CD4-positive, alpha-beta T cell treated with Interferon gamma for 1 hour (primary cell): ENCODE measurements at regions not wholly inside any gene's neighbourhood (a gene's known extent, or its start where the extent isn't known, plus 50 kb on each side); places are given as distances from the start of the nearest gene placed in this dataset.

Source experiments
- DNase-seq: peaks from one replicate; pipeline ENCODE4 v3.0.0-alpha.2; 2020

DNA sequence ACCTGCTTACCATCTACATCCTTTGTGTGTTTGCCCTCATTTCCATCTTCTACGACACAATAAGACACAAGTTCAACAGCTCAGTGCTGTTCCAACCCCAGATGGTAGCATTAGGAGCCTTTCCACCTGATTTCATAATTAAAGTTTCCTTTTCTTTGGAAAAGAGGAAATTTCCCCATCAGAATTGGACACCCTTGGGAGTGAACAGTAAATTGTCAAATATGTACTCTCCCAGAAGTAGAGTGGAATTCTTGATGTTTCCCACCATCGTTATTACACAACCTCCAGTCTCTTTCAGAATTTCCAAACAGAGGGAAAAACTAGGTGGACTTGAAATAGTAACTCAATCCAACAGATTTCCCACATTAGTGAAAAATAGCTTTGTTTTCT, 337.6 kb upstream of the OR4E1 start:
- DNase-seq = no peak

DNA sequence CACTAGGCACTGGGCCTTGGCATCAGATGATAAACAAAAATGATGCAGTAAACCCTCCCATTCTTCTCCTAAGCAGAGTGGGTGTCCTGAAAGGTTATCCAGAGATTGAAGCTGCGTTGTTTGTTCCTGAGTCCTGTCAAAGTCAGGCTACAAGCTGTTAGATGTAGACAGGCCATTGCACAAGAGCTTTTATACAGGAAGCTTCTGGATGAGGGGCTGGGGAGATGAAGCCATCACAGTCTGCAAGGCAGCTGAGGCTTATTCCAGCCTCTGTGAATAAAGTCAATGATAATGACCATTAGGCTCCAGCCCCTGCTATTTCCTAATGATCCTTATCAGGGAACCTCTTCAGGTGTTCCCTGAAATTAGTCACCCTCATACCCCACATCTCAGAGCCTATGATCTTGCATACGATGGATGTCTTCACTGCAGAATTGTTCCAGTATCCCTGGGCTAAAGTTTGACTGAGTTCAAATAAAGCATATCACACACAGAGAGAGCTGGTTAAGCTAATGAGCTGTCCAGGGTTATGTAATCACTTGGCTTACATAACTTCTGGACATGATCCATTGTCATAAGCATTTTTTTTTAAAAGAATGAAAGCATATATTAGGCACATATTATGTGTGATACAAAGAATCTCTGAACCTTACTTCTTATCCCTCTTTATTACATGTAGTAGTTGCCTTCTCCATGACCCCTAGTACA, 337.1 kb upstream of the OR4E1 start:
- DNase-seq = no peak

DNA sequence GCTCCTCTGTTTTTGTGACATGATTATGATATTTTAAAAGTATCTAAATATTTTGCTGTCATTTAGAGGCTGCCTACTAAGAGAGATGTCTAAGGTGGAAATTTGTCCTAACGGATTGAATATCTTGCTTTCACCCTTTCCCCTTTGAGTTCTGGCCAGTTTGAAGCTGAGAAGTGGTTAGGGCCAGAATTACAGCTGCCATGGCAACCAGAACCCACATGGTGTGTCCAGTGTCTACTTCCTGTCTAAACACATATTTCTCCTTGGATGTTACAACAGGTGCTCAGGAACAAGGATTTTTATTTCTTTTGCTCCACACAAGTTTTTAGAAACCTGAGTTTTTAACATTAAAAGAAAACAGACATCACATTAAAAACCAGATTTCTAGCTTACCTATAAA, 335.1 kb upstream of the OR4E1 start:
- DNase-seq = no peak

DNA sequence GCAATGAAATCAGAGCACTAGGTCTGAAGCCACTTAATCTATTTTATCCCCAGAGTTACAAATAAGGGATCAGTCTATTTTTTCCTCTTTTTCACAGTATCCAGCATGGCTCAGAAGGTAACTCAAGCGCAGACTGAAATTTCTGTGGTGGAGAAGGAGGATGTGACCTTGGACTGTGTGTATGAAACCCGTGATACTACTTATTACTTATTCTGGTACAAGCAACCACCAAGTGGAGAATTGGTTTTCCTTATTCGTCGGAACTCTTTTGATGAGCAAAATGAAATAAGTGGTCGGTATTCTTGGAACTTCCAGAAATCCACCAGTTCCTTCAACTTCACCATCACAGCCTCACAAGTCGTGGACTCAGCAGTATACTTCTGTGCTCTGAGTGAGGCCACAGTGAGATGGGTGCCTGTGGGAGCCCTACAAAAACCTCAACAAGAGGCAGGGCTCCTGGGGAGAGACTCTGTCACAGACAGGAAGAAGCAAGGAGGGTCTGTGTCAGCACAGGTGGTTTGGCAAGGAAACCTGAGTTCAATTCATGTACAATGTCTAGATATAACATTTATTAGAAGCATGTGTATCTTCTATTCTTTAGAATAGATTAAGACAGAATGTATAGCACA, 334.3 kb upstream of the OR4E1 start:
- DNase-seq = no peak

DNA sequence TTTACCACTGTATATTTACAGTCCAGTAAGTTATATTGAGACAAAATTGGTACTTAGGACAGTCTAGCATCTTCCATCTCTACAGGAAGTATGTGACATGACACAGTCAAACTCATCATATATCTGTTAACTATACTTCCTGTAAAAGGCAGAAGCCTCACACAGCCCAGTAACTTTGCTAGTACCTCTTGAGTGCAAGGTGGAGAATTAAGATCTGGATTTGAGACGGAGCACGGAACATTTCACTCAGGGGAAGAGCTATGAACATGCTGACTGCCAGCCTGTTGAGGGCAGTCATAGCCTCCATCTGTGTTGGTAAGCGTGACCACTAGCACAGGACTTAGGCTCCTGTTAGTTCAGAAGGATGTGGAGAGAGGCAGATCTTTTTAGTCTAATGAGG, 333.7 kb upstream of the OR4E1 start:
- DNase-seq = no peak

DNA sequence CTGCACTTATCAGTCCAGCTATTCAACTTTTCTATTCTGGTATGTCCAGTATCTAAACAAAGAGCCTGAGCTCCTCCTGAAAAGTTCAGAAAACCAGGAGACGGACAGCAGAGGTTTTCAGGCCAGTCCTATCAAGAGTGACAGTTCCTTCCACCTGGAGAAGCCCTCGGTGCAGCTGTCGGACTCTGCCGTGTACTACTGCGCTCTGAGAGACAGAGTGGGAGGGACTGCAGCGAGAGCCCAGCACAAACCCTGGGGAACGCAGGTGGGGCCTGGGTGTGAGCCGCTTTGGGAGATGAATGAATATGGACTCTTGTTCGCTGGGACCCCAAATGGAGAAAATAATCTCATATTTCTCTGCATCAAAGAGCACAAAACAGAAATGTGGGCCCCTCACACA, 329.8 kb upstream of the OR4E1 start:
- DNase-seq = no peak

DNA sequence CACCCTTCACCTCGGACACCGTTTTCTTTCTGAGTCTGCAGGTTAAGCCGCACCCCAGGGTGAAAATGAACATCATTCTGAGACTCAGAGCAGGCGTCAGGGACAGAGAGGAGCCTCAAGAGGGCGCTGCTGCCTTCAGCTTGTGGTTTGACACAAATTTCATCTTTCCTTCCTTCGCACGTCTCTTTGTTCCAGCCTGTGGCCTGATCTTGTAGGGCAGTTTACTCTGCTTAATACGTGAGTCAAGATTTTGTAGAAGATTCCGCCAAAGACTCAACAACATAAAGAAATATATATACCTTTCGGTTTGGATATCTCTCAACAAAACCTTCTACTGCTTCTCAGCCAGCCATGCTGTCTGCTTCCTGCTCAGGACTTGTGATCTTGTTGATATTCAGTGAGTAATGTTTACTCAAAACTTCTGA, 329.3 kb upstream of the OR4E1 start:
- DNase-seq = peak; percentile 51

DNA sequence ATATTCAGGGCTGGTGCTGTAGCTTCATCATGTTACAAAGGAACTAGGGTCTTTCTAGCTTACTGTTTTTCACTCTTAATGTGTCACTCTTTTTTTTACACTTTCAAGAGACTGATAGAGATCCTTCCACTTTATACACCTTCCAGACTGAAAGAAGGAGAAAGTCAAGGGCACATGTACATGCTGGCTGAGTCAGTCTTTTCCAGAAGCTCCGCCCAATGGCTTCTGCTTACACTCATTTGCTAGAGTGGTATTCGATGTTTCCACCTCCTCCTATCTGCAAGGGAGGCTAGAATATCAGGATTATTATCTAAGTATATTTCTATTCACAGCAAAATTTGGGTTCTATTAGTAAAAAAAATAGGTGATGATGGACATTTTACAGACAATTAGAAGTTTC, 325.8 kb upstream of the OR4E1 start:
- DNase-seq = no peak

DNA sequence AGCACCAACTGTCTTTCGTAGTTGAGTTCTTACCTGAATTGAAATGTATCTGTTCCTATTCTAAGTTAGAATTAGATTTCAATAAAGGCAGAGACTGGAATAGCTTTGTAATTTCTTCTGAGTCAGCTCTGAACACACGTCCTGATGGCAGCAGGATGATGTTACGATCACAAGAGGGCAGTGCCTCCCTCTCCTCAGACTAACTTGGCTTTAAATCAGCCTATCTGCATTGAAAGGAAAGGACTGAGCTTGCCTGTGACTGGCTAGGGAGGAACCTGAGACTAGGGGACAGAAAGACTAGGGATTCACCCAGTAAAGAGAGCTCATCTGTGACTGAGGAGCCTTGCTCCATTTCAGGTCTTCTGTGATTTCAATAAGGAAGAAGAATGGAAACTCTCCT, 323.7 kb upstream of the OR4E1 start:
- DNase-seq = peak; percentile 20

DNA sequence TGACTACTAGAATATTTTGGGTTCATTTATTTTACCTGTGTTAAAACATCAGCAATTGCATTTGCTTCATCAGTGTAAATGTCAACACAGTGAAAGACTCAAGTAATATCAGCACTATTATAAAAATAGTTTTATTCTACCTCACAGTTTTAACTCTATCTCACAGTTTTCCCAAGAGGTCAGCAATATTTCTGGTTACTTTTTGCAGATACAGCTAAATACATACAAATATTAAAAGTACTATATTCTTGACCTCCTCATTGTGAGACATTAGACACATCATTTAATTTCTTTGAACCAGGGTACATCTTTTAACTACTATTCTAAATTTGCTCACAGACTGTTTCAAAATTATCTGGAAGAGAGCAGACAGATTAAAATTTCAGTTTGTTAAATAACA, 321.7 kb upstream of the OR4E1 start:
- no peak for DNase-seq

DNA sequence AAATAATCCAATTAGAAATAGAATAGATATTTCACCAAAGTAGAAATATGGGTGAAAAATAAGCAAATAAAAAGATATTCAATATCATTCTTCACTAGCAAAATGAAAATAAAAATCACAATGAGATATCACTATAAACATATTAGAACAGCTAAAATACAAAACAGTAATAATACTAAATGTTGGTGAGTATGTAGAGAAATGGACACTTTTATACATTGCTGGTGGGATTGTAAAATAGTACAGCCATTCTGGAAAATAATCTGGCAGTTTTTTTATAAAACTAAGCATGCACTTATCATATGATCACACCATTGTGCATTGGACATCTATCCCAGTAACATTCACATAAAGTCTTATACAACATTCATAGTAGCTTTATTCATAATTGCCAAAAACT, 320.2 kb upstream of the OR4E1 start:
- no peak for DNase-seq

DNA sequence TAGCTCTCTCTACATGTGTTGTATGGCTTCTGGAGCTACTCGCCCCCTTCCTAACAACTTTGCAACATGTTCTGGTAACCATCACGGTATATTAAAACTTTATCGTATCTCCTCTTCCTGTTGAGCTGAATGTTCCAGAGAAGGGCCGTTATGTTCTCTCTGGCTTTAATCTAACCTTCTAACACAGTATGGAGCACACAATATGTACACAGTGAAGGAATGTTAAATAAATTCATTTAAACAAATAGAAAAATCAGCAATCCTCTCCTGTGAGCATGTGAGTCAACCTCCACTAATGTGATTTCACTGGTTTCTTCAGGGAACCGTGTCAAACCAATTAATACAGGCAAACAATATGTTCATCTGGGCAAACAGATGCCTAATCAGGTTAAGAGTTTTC, 319.5 kb upstream of the OR4E1 start:
- no peak for DNase-seq

DNA sequence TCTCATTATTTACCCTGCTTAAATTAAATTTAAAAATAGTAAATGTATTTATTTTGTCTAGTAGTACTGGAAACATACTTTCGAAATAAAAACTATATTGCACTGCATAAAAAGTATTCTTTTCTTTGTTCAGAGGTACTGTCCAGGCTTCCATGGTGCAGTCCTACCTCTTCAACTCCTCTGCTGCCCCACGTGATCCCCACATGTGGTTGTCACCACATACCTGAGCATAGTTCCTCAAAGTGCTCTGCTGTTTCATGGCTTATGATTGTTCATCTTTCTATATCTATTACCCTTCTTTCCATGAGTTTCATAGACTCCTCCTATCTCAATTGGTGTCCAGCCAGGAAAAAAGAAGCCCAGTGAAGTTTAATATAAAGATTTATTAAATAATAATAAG, 317.5 kb upstream of the OR4E1 start:
- DNase-seq = no peak

DNA sequence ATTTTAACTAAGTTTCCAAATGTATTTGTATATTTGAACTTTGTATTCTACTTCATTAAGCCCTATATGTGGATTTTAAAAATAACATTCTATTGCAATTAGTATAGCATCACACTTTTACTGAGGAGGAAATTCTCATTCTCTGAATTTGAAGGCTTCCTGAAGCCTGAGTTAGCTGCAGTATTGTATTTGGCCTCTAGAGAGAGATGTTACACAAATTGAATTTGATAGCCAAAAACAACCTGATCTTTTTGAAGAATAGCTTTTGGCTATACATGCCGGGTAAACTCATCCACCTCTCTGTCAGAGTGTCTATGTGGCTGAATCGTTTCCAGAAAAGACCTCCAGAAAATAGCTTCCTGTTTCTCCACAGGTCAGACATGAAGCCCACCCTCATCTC, 316.5 kb upstream of the OR4E1 start:
- DNase-seq = no peak

DNA sequence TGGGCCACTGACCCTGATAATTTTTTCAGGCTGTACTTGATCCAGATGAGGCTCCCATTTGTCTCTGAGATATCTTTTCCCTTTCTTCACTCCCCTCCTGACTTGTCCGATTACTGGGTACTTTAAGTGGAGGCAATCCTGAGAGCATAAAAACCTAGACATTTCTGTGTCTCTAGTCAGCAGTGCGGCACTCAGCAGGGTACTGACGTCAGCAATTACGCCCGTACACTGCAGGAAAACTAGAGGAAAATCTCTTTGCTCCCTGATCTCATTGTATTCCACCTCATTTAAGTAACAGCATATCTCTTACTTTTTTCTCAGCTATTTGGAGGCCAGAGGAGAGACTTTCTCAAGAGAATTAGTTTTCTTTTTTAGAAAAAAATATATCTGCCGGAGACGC, 315.5 kb upstream of the OR4E1 start:
- no peak for DNase-seq

DNA sequence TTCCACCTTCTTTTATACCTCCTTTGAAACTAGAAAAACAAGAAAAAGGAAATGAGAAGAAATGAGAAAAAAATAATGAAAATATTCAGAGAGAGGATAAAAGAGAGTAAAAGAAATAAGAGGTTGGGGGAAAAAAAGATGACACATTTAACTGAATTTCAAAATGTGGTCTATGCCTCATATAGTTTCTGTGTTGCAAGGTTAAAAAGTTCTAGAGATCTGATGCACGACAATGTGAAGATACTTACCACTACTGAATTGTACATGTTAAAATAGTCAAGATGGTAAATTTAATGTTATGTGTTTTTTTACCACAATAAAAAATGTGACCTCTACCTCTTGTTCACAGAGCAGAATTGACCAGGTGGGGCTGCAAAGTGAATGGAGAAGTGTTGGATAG, 314.8 kb upstream of the OR4E1 start:
- no peak for DNase-seq

DNA sequence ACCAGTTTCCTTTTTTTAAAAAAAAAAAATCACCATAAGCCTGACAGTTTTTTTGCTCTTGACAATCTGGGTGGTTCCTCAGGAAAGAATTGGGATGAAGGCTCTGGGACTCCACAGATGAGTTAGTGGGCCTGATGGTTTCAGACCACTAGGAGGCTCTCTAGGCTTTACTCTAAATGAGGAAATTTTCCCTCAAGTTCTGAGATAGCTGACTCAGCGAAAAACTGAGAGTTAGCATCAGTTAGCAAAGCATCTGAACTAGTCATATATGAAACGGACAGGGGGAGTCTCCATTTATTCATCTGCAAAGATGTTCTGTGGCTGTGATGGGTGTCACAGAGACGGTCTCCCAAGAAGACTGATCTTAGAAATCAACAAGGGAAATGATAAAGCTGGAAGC, 314.3 kb upstream of the OR4E1 start:
- DNase-seq = no peak

DNA sequence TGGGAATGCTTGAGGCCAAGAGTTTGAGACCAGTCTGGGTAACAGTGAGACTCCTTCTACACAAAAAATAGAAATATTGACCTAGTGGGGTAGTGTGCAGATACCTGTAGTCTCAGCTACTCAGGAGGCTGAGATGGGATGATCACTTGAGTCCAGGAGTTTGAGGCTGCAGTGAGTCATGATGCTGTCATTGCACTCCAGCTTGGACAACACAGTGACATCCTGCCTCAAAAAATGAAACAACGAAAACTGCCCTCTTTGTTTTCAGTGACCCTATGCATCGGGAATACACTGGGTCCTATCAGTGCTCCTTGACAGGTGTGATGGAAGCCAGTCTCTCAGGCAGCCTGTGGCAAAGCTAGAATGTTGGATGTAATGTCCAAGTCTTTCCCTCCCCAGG, 311.5 kb upstream of the OR4E1 start:
- DNase-seq = no peak

DNA sequence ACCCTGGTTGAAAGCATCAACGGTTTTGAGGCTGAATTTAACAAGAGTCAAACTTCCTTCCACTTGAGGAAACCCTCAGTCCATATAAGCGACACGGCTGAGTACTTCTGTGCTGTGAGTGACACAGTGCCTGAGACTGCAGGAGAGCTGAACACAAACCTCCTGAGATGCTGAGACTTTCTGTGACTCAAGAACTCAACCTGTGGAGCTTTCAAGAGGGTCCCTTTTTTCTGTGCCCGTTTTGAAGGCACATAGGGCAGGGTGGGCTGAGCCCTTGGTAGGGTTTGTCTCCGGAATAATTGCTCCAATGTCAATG, 305.3 kb upstream of the OR4E1 start:
- DNase-seq = no peak

DNA sequence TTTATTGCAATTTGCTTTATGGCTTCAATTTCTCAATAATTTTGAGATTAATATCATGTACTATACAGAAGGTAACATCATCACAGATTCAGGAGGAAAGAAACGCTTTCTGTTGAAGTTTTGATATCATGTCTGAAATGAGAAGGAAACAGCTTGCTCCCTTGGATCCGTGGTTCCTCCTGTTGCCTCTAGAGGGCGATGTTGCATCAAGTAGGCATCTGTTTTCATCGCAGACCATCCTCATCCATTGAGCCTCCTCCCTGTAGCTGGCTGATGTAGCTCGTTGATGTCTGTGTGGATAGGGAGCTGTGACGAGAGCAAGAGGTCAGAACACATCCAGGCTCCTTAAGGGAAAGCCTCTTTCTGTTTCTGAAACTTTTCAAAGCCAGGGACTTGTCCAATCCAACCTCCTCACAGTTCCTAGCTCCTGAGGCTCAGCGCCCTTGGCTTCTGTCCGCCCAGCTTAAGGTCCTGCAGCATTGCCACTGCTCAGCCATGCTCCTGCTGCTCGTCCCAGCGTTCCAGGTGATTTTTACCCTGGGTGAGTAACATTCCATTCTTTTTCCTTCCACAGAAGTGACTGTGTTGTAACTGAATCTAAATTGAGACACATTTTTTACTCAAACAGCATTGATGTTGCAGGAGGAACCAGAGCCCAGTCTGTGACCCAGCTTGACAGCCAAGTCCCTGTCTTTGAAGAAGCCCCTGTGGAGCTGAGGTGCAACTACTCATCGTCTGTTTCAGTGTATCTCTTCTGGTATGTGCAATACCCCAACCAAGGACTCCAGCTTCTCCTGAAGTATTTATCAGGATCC, 304.8 kb upstream of the OR4E1 start:
- peak; percentile 46 for DNase-seq

DNA sequence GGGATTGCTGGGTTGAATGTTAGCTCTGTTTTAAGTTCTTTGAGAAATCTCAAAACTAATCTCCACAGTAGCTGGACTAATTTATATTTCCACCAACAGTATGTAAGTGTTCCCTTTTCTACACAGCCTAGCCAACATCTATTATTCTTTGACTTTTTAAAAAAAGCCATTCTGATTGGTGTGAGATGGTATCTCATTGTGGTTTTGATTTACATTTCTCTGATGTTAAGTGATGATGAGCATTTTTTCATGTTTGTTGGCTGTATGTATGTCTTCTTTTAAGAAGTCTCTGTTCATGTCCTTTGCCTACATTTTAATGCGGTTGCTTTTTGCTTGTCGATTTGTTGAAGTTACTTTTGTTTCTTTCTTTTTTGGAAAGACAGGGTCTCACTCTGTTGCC, 301.1 kb upstream of the OR4E1 start:
- DNase-seq = no peak

DNA sequence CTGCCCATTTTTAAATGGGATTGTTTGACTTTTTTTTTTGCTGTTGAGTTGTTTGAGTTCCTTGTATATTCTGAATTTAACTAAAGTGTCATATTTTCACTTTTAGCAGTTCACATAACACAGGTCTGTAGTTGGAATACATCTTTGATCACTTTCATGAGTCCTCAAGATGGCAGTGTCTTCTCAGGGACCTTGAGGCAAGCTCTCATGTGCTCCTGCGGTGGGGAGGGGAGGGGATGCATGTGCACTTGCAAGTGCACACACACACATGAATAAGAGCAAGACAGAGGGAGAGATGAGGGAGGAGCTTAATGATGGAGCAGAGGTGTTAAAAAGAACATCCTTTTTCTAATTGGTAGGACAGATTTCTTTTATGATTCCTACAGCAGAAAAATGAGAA, 291.4 kb upstream of the OR4E1 start:
- DNase-seq = peak; percentile 53

DNA sequence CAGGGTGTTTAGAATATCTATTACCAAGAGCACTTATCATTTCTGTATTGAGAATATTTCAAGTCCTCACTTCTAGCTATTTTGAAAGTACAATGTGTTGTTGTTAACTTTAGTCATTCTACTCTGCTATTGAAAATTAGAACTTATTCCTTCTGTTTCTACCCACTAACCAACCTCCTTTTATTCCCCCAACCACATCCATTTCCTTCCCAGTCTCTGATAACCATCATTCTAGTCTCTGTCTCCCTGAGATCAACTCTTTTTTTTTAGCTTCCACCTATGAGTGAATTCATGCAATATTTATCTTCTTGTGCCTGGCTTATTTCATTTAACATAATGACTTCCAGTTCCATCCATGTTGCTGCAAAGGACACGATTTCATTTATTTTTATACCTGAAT, 290.6 kb upstream of the OR4E1 start:
- DNase-seq = no peak

DNA sequence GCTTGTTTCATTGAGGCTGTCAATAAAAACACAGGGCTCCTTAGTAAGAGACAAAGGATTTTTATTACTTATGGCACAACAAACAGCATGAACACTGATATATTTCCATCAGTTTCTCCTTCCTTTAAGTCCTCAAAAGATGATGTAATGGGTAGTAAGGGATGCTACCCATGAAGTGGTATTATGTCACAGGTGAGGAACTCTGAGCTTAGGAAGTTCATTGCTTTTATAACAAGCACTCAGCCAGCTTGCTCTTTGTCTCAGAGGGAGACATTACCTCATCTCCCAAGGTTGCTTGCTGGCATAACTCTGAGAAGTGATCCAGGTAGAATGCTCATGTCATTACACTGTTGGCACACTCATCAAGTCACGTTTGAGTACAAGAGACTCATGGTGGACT, 287.0 kb upstream of the OR4E1 start:
- DNase-seq = no peak

DNA sequence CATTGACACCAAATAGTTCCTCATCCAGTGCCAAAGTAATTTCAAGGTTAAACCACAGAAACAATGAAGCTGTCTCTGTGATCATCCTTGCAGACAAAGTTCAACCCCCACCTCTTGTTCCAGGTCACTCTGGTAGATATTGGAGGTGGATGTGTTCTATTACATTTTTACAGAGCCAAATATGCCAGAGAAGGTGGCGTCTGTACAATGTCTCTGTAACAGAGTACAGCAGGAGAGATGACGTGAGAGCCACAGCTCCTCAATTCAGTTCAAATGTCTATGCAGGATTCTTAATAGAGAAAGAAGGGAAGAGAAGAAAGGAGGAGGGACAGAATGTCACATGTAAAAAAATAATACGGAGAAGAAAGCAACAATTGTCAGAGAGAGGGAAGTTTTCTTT, 268.3 kb upstream of the OR4E1 start:
- DNase-seq = no peak
